ENCODE measurements at regions not wholly inside any gene's neighbourhood (a gene's known extent, or its start where the extent isn't known, plus 50 kb on each side); places are given as distances from the start of the nearest gene placed in this dataset.

GRCh38 chr11:79522626-79523025 is 81.8 kb upstream of the TENM4 start:
- TF ChIP-seq ZNF8 (CRISPR knock-in tag; IDR thresholded peaks at IDR 0.05) (no peak), BACH2 (CRISPR knock-in tag; IDR thresholded peaks at IDR 0.05; ENCODE audit: borderline replicate concordance) (no peak), ZFP30 (CRISPR knock-in tag; IDR thresholded peaks at IDR 0.05) (no peak), CSRNP3 (CRISPR knock-in tag; IDR thresholded peaks at IDR 0.05) (no peak), ZNF565 (CRISPR knock-in tag; conservative IDR thresholded peaks at IDR 0.05; ENCODE audit: low read depth) (no peak), ESRRG (CRISPR knock-in tag; IDR thresholded peaks at IDR 0.05) (no peak), ZNF70 (CRISPR knock-in tag; IDR thresholded peaks at IDR 0.05) (no peak), TCF4 (CRISPR knock-in tag; IDR thresholded peaks at IDR 0.05; ENCODE audit: borderline replicate concordance) (no peak), ISL1 (CRISPR knock-in tag; IDR thresholded peaks at IDR 0.05) (no peak), GLIS3 (CRISPR knock-in tag; IDR thresholded peaks at IDR 0.05) (no peak), TOX (CRISPR knock-in tag; IDR thresholded peaks at IDR 0.05; ENCODE audit: borderline replicate concordance) (no peak), ZC3H10 (CRISPR knock-in tag; IDR thresholded peaks at IDR 0.05) (no peak), SNAI2 (CRISPR knock-in tag; IDR thresholded peaks at IDR 0.05) (no peak), PPARA (CRISPR knock-in tag; IDR thresholded peaks at IDR 0.05; ENCODE audit: borderline replicate concordance) (no peak), ZFP3 (CRISPR knock-in tag; IDR thresholded peaks at IDR 0.05) (no peak)
- TF ChIP-seq, protein P1, sequence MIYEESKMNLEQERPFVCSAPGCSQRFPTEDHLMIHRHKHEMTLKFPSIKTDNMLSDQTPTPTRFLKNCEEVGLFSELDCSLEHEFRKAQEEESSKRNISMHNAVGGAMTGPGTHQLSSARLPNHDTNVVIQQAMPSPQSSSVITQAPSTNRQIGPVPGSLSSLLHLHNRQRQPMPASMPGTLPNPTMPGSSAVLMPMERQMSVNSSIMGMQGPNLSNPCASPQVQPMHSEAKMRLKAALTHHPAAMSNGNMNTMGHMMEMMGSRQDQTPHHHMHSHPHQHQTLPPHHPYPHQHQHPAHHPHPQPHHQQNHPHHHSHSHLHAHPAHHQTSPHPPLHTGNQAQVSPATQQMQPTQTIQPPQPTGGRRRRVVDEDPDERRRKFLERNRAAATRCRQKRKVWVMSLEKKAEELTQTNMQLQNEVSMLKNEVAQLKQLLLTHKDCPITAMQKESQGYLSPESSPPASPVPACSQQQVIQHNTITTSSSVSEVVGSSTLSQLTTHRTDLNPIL (CRISPR knock-in tag; IDR thresholded peaks at IDR 0.05; ENCODE audit: low read depth) = no peak
- ATAC-seq = no peak

DNA sequence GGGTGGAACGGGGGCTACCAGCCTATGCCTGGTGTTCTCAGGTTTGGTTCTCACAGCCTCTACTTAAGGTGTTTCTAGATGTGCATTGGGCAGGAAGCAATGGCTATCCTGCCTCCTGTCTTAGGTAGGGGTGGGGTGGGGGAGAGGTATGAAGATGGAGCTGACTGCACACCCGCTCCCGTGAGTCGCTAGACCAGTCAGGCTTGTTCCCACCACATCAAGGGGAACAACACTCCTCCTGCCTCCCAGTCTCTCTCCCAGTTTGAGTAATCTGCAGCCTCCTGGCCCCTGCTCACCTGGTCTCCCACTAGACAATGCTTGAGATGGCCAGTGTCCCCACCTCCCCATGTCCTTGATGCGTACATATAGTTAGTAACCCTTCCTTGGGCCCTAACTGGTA is 79.3 kb upstream of the TENM4 start:
- ATAC-seq = no peak
- TF ChIP-seq, protein P2, sequence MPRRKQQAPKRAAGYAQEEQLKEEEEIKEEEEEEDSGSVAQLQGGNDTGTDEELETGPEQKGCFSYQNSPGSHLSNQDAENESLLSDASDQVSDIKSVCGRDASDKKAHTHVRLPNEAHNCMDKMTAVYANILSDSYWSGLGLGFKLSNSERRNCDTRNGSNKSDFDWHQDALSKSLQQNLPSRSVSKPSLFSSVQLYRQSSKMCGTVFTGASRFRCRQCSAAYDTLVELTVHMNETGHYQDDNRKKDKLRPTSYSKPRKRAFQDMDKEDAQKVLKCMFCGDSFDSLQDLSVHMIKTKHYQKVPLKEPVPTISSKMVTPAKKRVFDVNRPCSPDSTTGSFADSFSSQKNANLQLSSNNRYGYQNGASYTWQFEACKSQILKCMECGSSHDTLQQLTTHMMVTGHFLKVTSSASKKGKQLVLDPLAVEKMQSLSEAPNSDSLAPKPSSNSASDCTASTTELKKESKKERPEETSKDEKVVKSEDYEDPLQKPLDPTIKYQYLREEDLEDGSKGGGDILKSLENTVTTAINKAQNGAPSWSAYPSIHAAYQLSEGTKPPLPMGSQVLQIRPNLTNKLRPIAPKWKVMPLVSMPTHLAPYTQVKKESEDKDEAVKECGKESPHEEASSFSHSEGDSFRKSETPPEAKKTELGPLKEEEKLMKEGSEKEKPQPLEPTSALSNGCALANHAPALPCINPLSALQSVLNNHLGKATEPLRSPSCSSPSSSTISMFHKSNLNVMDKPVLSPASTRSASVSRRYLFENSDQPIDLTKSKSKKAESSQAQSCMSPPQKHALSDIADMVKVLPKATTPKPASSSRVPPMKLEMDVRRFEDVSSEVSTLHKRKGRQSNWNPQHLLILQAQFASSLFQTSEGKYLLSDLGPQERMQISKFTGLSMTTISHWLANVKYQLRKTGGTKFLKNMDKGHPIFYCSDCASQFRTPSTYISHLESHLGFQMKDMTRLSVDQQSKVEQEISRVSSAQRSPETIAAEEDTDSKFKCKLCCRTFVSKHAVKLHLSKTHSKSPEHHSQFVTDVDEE (CRISPR knock-in tag; IDR thresholded peaks at IDR 0.05) = no peak
- TF ChIP-seq ZFP3 (CRISPR knock-in tag; IDR thresholded peaks at IDR 0.05) (no peak), ZFP30 (CRISPR knock-in tag; IDR thresholded peaks at IDR 0.05) (no peak), RARB (CRISPR knock-in tag; IDR thresholded peaks at IDR 0.05) (no peak), ESRRG (CRISPR knock-in tag; IDR thresholded peaks at IDR 0.05) (no peak), TOX (CRISPR knock-in tag; IDR thresholded peaks at IDR 0.05; ENCODE audit: borderline replicate concordance) (no peak), PPARA (CRISPR knock-in tag; IDR thresholded peaks at IDR 0.05; ENCODE audit: borderline replicate concordance) (no peak), ARNTL (CRISPR knock-in tag; IDR thresholded peaks at IDR 0.05; ENCODE audit: borderline replicate concordance, low read depth) (no peak), BACH2 (CRISPR knock-in tag; IDR thresholded peaks at IDR 0.05; ENCODE audit: borderline replicate concordance) (no peak), ZC3H10 (CRISPR knock-in tag; IDR thresholded peaks at IDR 0.05) (no peak), CSDC2 (CRISPR knock-in tag; IDR thresholded peaks at IDR 0.05) (no peak)
- TF ChIP-seq, protein P3, sequence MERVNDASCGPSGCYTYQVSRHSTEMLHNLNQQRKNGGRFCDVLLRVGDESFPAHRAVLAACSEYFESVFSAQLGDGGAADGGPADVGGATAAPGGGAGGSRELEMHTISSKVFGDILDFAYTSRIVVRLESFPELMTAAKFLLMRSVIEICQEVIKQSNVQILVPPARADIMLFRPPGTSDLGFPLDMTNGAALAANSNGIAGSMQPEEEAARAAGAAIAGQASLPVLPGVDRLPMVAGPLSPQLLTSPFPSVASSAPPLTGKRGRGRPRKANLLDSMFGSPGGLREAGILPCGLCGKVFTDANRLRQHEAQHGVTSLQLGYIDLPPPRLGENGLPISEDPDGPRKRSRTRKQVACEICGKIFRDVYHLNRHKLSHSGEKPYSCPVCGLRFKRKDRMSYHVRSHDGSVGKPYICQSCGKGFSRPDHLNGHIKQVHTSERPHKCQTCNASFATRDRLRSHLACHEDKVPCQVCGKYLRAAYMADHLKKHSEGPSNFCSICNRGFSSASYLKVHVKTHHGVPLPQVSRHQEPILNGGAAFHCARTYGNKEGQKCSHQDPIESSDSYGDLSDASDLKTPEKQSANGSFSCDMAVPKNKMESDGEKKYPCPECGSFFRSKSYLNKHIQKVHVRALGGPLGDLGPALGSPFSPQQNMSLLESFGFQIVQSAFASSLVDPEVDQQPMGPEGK (CRISPR knock-in tag; IDR thresholded peaks at IDR 0.05; ENCODE audit: borderline replicate concordance) = no peak

GRCh38 chr11:79515781-79516180 is 75.0 kb upstream of the TENM4 start:
- ATAC-seq = no peak
- TF ChIP-seq ZFP30 (CRISPR knock-in tag; IDR thresholded peaks at IDR 0.05) = no peak
- TF ChIP-seq, protein P1 (CRISPR knock-in tag; IDR thresholded peaks at IDR 0.05; ENCODE audit: low read depth) = no peak

All from SK-N-SH treated with all-trans-retinoic acid at 6 μM for 48 hours (cell line).